ELF-1 (cell line): ENCODE measurements at regions not wholly inside any gene's neighbourhood (a gene's known extent, or its start where the extent isn't known, plus 50 kb on each side); places are given as distances from the start of the nearest gene placed in this dataset.
"Not testable (repeated sequence)": the region's sequence is repeated elsewhere in the genome, so short reads cannot be mapped to it uniquely, and the experiment has no call there.

Experiments
- DNase-seq: peaks from one replicate; pipeline ENCODE4 v3.0.0-alpha.2; 2016; ENCODE audit warnings: low read depth, low spot score

GRCh38 chr12:114193474-114193873 lies 212.5 kb downstream of the TBX5 start:
- DNase-seq = no peak

DNA sequence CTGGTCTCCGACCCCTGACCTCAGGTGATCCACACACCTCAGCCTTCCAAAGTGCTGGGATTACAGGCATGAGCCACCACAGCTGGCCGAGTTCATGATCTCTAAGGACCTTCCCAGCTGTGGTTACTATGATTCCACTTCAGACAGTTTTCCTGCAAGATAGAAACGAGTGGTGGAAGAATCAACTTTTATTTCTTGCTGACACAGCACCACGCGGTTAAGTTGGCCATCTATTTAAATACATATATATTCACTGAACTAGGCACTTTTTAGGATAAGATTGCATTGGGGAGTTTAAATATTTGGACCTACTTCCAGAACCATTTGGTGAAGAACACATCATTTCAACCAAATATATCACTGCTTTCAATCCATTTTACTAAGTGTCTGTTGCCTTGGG lies 213.4 kb downstream of the TBX5 start:
- DNase-seq = no peak

DNA sequence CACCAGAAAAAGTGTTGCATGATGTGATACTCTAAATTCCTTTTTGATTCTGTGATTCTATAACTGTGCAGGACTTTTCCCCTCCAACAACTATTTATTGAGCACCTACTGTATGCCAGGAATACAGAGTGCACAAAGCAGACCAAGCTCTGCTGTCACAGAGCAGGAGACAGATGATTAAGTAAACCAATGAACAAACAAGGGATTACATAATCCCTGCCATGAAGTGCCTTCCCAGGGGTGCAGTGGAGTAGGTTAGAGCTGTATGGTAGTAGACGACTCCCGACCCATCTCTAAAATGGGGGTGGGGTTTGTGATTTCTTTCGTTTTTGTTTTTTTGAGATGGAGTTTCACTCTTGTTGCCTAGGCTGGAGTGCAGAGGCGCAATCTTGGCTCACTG lies 213.9 kb downstream of the TBX5 start:
- DNase-seq = no peak

- DNase-seq = no peak
These were observed 214.4 kb downstream of the TBX5 start for GRCh38 chr12:114191581-114191980.

DNA sequence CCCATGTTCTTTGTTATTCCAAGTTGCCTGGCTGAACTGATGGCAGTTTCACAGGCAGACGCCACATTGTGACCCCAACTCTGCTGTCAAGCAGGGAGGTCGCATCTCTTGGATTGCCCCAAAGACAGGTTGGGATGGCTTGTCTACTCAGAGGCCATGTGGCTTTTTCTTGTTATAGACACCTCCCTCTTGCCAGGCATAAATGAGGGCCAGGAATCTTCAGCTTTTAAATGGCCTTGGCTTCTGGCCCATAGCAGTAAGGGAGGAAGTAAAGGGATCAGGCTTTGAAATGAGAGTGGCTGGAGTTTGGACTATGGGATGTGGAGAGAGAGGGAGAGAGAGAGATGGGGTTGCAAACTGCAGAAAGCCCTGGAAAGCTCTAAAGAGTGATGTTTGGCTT lies 215.0 kb downstream of the TBX5 start:
- DNase-seq = no peak

DNA sequence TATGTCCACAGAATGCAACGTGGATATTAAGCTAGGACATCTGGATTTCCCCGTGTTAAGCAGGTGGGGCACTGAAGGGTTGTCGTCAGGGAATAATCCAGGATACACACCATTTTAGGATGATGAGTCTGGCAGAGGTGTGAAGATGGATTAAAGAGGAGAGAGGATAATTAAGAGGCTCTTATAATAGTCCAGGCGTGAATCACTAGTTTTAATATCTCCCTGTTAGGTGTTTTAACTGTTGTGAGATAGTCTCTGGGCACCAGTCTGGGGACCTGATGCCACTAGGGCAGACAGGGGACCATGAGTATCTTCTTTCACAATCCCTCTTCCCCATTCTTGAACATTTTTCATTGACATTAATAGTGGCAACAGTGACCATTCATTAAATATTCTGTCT lies 216.7 kb downstream of the TBX5 start:
- DNase-seq = no peak

GRCh38 chr12:114186241-114187002 lies 219.5 kb downstream of the TBX5 start:
- peak; percentile 91 for DNase-seq

DNA sequence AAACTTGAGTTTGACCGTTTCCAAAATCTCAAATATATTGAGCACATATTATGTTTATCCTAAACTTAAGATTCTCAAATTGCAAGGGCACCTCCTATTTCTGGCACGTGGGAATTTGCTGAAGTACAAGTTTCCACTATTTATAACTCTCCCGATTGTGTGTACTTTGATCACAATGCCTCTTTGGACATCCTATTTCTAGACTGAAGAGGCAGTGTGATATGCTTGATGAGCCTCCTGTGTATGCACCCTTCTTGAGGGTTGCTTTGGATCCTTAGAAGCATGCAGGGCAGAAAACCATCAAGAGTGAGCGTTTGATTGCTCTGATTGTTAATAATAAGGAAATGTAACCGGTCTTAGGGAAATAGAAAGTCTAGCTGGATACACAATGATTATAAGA lies 218.9 kb upstream of the RBM19 start:
- DNase-seq = no peak

DNA sequence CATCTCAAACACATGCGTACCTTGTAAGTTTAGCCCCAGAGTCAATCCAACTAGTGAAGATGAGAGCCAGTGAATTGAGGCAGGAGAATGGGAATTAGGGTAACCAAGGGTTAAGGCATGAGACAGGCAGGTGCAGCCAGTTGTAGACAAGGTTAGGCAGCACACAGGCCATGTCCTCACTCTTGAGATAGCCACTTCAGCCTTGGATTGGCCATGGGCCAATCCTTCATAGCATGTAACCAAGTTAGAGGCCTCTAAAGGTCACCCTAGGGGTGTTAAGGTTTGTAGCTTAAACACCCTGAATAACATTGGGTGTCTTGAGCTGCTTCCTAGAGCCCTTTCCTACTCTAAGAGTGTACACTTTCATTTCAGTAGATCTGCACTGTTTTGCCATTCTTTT lies 208.2 kb upstream of the RBM19 start:
- no peak for DNase-seq

DNA sequence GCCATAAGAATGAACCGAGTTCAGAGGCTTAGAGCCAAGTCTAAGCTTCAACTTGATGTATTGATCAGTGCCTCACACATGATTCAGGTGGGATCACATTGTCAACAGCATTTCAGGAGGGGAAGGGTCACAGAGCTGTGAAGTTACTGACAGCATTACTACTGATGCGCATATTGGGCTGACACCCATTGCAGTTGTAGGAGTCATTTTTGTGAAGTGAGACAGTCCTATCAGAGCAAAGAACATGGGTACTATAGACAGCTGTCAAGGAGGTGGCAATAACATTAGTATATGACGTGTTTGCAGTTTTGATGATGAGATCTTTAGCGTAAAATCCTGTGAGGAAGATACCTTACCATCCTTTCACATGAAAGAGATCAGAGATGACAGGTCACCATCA lies 206.0 kb upstream of the RBM19 start:
- DNase-seq = no peak

DNA sequence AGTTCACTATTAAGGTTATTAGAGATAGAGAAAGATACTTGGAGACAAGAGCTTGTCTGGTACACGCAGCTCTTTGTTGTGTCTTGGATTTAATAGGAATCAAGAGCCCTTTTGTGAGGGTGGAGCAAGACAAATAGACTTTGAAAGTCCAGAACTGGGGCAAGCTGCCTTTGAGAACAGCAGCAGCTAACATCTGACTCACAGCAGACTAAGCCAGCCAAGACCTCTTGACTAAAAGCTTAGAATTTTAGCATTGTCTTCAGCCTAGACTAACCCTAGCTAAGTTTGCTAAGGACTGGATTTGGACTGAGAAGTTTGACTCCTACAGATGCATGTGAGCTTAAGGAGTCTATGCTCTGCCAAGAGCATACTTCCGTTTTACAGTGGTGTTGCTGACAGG lies 201.9 kb upstream of the RBM19 start:
- no peak for DNase-seq

DNA sequence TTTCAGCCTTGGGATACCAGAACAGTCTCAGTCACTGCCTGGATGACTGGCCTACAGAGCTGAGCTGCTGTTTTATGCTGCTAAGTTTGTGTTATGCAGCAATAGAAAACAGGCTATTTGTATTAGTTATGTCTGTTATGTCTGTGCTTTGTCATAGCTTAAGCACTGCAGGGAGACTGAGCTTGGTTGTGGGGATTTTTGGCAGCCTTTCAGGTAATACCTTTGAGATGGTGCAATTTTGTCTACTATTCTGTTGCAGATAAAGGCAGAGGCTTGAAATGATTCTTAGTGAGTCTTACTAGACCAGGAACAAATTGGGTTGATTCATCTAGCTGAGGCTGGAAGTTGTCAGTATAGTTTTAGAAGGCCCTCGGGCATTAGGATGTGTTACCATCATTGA lies 201.3 kb upstream of the RBM19 start:
- no peak for DNase-seq

GRCh38 chr12:114166362-114166761 lies 200.2 kb upstream of the RBM19 start:
- DNase-seq = peak; percentile 70

- no peak for DNase-seq
These were observed 199.8 kb upstream of the RBM19 start for GRCh38 chr12:114165921-114166320.

DNA sequence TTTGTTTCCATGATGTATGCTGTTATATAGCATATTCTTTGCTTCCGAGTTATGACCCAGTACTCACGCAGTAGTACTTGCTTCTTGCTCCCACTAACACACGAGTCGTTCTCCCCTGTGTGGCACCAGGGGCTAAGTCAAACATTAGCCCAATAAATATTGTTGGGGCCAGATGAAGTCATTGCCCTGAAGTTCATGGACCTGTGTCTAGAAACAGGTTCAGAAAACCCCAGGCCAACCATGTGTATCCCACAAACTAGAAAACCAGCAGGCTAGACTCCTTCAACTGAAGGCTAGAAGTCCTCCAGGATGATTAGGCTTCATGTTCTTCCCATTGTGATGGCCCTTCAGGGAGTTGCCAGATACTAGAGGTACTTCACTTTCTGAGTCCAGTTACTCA lies 198.2 kb upstream of the RBM19 start:
- no peak for DNase-seq

GRCh38 chr12:114163771-114164170 lies 197.6 kb upstream of the RBM19 start:
- no peak for DNase-seq

DNA sequence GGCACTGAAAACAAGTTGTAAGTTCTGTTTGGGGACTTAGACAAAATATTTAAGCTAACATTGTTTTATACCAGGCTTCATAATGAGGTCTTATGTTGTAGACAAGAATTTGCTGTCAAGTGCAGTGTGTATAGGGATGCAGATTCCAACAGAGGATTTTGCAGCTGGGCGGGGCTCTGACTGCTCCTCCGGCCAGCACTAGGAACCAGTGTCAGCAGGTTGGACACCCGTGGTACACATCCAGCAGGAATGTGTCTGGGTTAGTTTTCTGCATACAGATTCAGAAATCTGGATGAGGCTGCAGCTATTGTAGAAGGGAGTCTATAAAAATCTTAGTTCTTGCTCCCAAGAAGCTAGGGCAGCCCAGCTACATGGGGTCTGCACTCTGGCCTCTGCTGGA lies 194.3 kb upstream of the RBM19 start:
- no peak for DNase-seq

DNA sequence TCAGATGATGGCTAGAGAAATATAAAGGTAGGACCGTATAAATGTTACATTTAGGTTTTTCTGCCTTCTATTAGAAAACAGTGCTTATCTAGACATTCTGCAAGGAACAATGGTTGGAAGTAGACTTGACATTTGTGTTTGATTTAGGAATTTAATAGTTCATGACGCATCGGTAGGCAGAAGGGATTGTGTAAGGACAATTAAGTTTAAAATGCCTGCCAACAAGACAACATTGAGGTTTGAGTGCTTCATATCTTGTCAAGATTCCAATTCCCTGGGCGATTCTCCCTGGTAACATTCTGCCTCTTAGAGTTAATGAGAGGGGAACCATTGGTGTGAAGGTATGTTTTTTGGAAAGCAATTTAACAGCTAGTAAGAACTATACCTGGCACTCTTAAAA lies 186.8 kb upstream of the RBM19 start:
- DNase-seq = no peak

DNA sequence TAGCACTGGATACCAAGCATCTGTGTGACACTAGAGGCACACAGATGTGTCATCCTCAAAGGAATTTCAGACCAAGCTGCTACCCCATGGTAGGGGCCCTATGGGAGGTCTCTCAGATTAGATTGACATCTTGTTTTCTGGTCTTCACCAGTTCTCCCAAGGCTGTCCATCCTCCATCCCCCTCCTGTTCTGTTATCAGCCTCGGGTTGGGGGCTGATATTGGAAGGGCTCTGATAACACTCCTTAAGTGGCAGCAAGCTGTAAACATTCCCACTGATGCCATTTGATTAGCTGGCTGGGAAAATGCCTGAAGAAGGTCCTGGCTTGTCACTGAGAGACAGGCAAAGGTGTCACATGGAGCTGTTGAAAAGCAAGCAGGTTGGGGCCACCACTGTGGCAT lies 185.9 kb upstream of the RBM19 start:
- DNase-seq = peak; percentile 15

DNA sequence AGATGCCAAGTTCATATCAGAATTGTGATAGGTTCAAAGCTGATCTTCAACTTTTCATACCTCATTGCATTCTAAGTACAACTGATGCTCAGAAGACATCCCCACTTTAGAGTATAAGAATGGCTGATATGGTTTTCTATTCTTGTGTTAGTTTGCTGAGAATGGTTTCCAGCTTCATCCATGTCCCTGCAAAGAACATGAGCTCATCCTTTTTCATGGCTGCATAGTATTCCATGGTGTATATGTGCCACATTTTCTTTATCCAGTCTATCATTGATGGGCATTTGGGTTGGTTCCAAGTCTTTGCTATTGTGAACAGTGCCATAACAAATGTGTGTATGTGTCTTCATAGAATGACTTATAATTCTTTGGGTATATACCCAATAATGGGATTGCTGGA lies 184.5 kb upstream of the RBM19 start:
- DNase-seq = not testable (repeated sequence)

GRCh38 chr12:114141921-114142564 lies 175.9 kb upstream of the RBM19 start:
- no peak for DNase-seq

DNA sequence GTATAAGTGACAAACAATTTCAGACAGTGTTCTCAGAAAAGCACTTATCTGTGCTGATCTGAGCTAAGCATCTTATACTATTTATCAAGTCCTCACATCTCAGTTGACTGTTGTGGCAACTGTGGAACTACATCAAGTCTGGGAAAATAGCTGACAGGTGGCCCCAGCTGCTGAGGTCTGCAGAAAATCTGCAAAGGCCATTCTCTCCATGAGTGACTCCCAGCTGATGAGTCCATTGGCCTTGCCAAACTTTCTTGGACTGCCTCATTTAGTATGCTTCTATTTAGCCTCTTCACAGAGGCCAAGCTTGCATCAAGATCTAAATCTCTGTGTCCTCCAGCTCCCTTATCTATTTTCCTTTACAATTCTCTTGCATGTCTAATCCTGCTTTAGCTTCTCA lies 174.5 kb upstream of the RBM19 start:
- no peak for DNase-seq

DNA sequence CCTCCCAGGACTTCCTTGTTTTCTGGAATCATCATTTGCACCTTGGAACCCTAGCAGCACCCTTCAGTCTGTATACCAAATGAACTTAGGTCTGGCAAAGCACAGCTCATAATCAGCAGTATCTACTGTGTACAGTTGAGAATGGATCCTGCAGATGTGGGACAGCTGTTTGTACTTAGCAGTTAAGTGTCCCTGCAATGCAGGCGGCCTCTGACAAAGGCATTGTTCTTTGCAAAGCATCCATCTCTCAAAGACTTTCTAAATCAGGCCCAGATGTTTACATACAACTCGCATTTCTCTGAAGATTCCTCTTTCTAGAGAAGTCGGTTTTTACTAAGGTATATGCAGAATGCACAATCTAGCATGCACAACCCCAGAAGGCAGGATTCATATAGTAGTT lies 170.5 kb upstream of the RBM19 start:
- no peak for DNase-seq

GRCh38 chr12:114134922-114135321 lies 168.8 kb upstream of the RBM19 start:
- DNase-seq = no peak
